Nephron progenitor cell (in vitro differentiated cells): ENCODE measurements at regions not wholly inside any gene's neighbourhood (a gene's known extent, or its start where the extent isn't known, plus 50 kb on each side); places are given as distances from the start of the nearest gene placed in this dataset.

ENCODE experiments used
- DNase-seq: peaks from one replicate; pipeline ENCODE4 v3.0.0; 2021
- H3K27ac Mint-ChIP-seq: 2 replicates; pipeline ENCODE4 v1.8.0; 2021; ENCODE audit warnings: mild to moderate bottlenecking, moderate library complexity, mixed read lengths
- H3K27me3 Mint-ChIP-seq: 2 replicates; pipeline ENCODE4 v1.8.0; 2021; ENCODE audit warnings: mild to moderate bottlenecking, low read depth, mixed read lengths; ENCODE audit not compliant: poor library complexity
- H3K36me3 Mint-ChIP-seq: 2 replicates; pipeline ENCODE4 v1.8.0; 2021; ENCODE audit warnings: low read depth, mixed read lengths
- H3K4me1 Mint-ChIP-seq: 2 replicates; pipeline ENCODE4 v1.8.0; 2021; ENCODE audit warnings: mixed read lengths
- H3K4me3 Mint-ChIP-seq: 2 replicates; pipeline ENCODE4 v1.8.0; 2021; ENCODE audit warnings: mild to moderate bottlenecking, moderate library complexity, mixed read lengths
- H3K9me3 Mint-ChIP-seq: 2 replicates; pipeline ENCODE4 v1.8.0; 2021; ENCODE audit warnings: mild to moderate bottlenecking, moderate library complexity, mixed read lengths
- CTCF ChIP-seq: fragments of 200-600 bp; sonication (generic); IDR thresholded peaks from 2 replicates; pipeline ENCODE4 v1.5.0; 2021; ENCODE audit warnings: antibody characterized with exemption

DNA sequence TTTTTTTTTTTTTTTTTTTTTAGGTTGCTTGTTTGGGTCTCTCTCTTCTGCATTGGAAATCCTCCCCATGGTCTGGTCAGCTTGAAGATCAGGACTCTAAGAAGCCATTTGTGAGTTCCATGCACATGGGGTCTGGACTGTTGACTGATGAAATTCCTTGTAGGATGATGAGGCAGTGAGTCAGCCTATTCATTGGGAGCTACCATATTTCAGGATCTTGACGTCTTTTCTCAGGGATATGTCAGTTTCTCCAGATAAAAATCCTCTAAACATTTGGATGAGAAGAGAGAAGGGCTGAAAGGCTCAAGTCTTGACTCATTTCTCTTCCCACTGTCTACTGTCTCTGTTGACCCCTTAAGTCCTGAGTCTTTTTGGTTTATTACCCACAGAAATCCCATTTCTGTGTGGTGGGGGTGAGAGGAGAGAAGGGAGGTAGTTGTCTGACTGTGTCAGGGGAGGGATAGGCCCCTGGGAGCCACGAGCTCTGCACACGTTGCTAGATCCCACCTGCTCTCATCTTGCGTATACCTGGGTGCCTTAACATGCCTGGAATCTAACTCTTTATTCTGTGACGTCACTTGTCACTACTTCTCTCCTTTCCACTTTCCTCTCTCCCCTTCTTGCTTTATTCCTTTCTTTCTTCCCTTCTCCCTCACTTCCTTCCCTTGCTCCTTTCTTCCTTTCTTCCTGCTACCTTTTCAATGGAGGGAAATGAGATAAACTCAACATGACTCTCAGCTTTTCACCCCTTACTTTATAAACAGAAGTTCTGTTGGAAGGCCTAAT lies 333.1 kb upstream of the XYLT1 start:
- no peak for TF ChIP-seq CTCF
- no peak overlapping the region for H3K27ac Mint-ChIP-seq
- peaks cover 41% of the 10 kb centered on the region for H3K4me1 Mint-ChIP-seq
- H3K9me3 Mint-ChIP-seq: no peaks in the 10 kb centered on the region
- no peak for DNase-seq
- no peaks in the 10 kb centered on the region for H3K27me3 Mint-ChIP-seq
- H3K36me3 Mint-ChIP-seq: no peaks in the 10 kb centered on the region
- H3K4me3 Mint-ChIP-seq: no peak overlapping the region

DNA sequence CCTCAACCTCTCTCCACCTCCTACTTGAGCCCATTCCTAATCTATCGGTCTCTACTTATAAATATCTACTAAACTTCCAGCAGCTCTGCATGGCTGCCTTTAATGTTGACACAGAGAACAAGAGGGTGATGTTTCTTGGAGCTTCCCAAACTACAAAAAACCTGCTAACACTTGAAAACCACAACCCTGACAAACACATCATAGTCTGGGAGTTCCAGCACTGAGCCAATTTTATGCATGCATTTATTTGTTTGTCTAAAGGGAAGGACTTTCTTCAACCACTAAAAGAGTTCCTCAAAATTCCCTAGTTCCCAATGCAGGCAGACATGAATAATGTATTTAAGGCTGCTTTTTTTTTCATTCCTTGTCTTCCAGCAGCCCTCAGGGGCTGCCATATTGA lies 331.8 kb upstream of the XYLT1 start:
- no peak for DNase-seq
- Mint-ChIP-seq H3K9me3 (no peaks in the 10 kb centered on the region), H3K4me1 (peaks cover 47% of the 10 kb centered on the region), H3K27ac (no peak overlapping the region), H3K36me3 (no peaks in the 10 kb centered on the region), H3K27me3 (no peaks in the 10 kb centered on the region), H3K4me3 (no peak overlapping the region)
- TF ChIP-seq CTCF: no peak

DNA sequence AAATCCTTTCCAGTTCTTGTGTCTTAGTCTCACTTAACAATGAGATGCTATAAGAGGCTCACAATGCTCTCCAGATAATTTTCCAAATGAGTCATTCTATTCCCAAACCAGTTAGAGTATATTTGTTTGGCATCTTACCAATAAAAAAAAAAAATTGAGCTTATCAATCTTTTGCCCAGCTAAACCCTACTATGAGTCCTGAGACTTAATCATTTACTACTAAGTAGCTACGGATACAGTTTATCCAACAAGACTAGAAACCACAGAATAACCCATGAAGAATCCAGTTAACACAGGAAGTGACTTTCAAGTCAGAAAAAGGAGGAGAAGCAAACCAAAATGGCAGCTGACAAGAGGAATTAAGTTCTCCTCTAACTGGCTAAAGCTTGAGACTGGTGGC lies 330.3 kb upstream of the XYLT1 start:
- peak overlapping the region; percentile 44 for H3K27ac Mint-ChIP-seq
- H3K4me3 Mint-ChIP-seq: no peak overlapping the region
- no peaks in the 10 kb centered on the region for H3K9me3 Mint-ChIP-seq
- H3K27me3 Mint-ChIP-seq: no peaks in the 10 kb centered on the region
- TF ChIP-seq CTCF: no peak
- peaks cover 46% of the 10 kb centered on the region for H3K4me1 Mint-ChIP-seq
- no peaks in the 10 kb centered on the region for H3K36me3 Mint-ChIP-seq
- DNase-seq: no peak

DNA sequence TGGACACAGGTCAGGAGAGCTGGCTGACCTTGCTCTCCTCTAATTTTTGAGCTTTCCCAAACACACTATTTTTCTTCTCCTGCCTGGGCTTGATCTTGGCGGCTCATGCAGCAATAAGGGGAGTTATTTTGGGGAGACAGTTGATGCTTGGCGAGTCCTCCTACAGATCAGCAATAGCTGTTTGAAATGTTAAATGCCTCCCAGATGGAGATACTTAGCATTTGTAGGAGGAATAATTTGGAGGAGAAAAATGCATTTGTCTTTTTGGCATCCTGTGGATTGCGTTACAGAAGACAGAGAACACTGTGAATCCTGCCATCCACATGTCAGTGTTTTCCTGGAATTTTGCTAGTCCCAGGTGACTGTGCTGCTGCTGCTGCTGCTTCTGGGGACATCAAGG lies 328.0 kb upstream of the XYLT1 start:
- no peak overlapping the region for H3K4me3 Mint-ChIP-seq
- H3K4me1 Mint-ChIP-seq: peaks cover 28% of the 10 kb centered on the region
- no peaks in the 10 kb centered on the region for H3K27me3 Mint-ChIP-seq
- H3K9me3 Mint-ChIP-seq: no peaks in the 10 kb centered on the region
- DNase-seq: no peak
- peak overlapping the region; percentile 85 for H3K27ac Mint-ChIP-seq
- TF ChIP-seq CTCF: no peak
- H3K36me3 Mint-ChIP-seq: no peaks in the 10 kb centered on the region

DNA sequence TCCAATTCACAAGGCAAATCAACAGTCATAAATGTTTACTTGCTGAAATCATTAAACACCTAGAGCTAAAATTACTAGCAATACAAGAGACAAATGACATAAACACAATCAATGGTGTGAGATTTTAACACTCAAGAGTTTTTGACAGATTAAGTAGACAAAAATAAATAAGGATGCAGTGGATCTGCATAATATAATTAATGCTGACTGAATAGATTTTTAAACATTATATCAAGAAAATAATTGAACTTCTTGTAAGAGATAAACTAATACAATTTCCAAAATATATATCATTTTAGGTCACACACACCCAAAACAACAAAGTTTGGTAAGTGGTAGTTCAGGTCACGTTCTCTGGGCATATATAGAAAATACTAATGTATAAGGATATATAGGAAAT lies 322.6 kb upstream of the XYLT1 start:
- Mint-ChIP-seq H3K27me3 (peaks cover 4% of the 10 kb centered on the region), H3K4me3 (no peak overlapping the region)

More for the DNA sequence above, 322.6 kb upstream of the XYLT1 start:
- Mint-ChIP-seq H3K9me3 (no peaks in the 10 kb centered on the region), H3K27ac (no peak overlapping the region), H3K4me1 (peaks cover 2% of the 10 kb centered on the region), H3K36me3 (no peaks in the 10 kb centered on the region)
- TF ChIP-seq CTCF: no peak
- DNase-seq: no peak
